Ovary (tissue), 7 donors: ENCODE measurements at regions not wholly inside any gene's neighbourhood (a gene's known extent, or its start where the extent isn't known, plus 50 kb on each side); places are given as distances from the start of the nearest gene placed in this dataset.

Source experiments
- DNase-seq, 5 donors: peaks; one replicate each; pipeline ENCODE4 v3.0.0-alpha.2; 2019 to 2020
- H3K27ac ChIP-seq, 2 donors: fragments of 200-600 bp; one replicate each; pipeline versions ENCODE4 v1.5.1 to v1.8.0; 2019 to 2022
- H3K27me3 ChIP-seq: fragments of 200-600 bp; one replicate; pipeline ENCODE4 v1.8.0; 2022
- H3K36me3 ChIP-seq: fragments of 200-600 bp; sonication (generic); one replicate; pipeline ENCODE4 v1.5.1; 2019
- H3K4me1 ChIP-seq: one replicate; pipeline ENCODE4 v1.8.1; 2013; ENCODE audit warnings: mild to moderate bottlenecking, moderate library complexity; ENCODE audit not compliant: insufficient read depth
- H3K4me3 ChIP-seq: fragments of 200-600 bp; sonication (generic); one replicate; pipeline ENCODE4 v1.5.1; 2017
- H3K9me3 ChIP-seq, 2 donors: fragments of 200-600 bp in 1 of 2; sonication (generic) in 1 of 2; one replicate each; pipeline versions ENCODE4 v1.5.1 to v1.8.1; 2013 to 2019; ENCODE audit warnings: mild to moderate bottlenecking in 1 of 2, moderate library complexity in 1 of 2
- CTCF ChIP-seq, 3 donors: fragments of 450-650 bp in 2 of 3; fragments of 200-600 bp in 1 of 3; IDR thresholded peaks; one replicate each; pipeline versions ENCODE4 v1.5.1 to v1.8.0; 2016 to 2022; ENCODE audit warnings: antibody characterized with exemption in 3 of 3, mild to moderate bottlenecking in 1 of 3
- EP300 ChIP-seq: sonication (generic); formaldehyde crosslinking; IDR thresholded peaks from one replicate; pipeline ENCODE4 v1.6.1; 2017; ENCODE audit warnings: antibody characterized with exemption
- POLR2A ChIP-seq: fragments of 450-650 bp; IDR thresholded peaks from one replicate; pipeline ENCODE4 v1.6.1; 2017; ENCODE audit warnings: antibody characterized with exemption, mild to moderate bottlenecking, moderate library complexity
- WGBS, 3 donors: extraction: QIAGEN DNeasy Blood & Tissue Kit in 1 of 3; methylation state at CpG; one replicate each; pipeline versions ENCODE4 v1.1.5 to v1.1.7; 2013 to 2017; 5-methylcytosine and 5-hydroxymethylcytosine counted together
- intact Hi-C, 4 donors: fragments of 100-400 bp; cut with DNase I; formaldehyde crosslinking; loops; one replicate each; pipeline versions ENCODE4 v1.11.0 to v1.15.1; 2022 to 2023
- donor health status: DM: no; HTN: no; CAD: no; lungs with moderate emphysema.
- donor health status: DM: no; HTN: no; CAD: no.
- donor health status: Bipolar disorder and iron deficiency.
- donor health status: DM: no; HTN: no; CAD: no.
- donor health status: DM: yes; HTN: yes; CAD: no.

DNA sequence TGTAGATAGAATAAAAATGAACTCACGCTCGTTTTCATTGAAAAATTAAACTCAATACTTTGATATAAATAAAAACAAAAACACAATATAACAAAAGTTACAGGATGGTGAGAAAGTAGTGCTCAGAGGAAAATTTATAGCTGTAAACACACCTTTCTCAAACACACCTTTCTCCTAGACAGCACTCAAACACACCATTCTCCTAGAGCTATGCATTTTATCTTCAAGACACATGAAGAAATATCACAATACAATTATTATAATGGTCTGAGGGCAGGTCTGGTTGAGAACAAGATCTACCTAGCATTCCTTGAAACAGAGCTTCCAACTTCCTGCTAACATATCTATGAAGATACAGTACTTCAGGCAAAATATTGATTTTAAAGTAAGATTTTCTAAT lies 183.4 kb upstream of the NBEA start:
- intact Hi-C loops, result no loop called here
- H3K9me3 ChIP-seq, result no peaks in the 10 kb centered on the region
- H3K4me1 ChIP-seq, result no peaks in the 10 kb centered on the region
- no peak for TF ChIP-seq EP300
- TF ChIP-seq POLR2A, result no peak
- TF ChIP-seq CTCF (IDR thresholded peaks at IDR 0.05), result no peak
- WGBS, 3 donors, result 61 to 93% (median 68%) methylated on average over 2 of the region's 2 CpGs
- no peak for DNase-seq
- no peaks in the 10 kb centered on the region for H3K27me3 ChIP-seq
- no peak overlapping the region for H3K27ac ChIP-seq
- H3K4me3 ChIP-seq, result no peak overlapping the region
- H3K36me3 ChIP-seq, result no peaks in the 10 kb centered on the region

- Histone ChIP-seq H3K4me3 (no peak overlapping the region), H3K36me3 (no peaks in the 10 kb centered on the region), H3K27me3 (no peaks in the 10 kb centered on the region), H3K9me3 (no peaks in the 10 kb centered on the region), H3K4me1 (no peaks in the 10 kb centered on the region), H3K27ac (no peak overlapping the region)
- WGBS, 3 donors, result 58 to 87% (median 78%) methylated on average over 2 of the region's 2 CpGs
- TF ChIP-seq CTCF (IDR thresholded peaks at IDR 0.05), result no peak
- no peak for TF ChIP-seq POLR2A
- TF ChIP-seq EP300, result no peak
- intact Hi-C loops, result no loop called here
- DNase-seq, result no peak
These were observed 179.8 kb upstream of the NBEA start for GRCh38 chr13:34762312-34762711.

DNA sequence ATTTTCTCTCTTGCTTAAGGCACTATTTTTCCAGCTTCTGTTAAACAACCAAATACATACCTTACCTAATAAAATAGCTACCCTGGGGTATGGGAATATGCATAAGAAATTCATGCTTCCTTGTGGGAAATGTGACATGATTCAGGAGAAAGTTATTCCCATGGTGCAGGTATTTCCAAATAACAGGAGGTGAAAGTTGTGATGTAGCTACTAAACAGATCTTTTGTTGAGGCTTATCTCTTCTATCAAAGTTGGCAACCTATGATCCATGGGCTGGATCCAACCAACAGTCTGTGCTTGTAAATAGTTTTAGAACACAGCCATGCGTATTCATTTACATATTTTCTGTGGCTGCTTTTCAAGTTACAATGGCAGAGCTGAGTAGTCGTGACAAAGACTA lies 177.8 kb upstream of the NBEA start:
- H3K4me1 ChIP-seq, result no peaks in the 10 kb centered on the region
- WGBS, 3 donors, result 91 to 96% (median 93%) methylated on average over 2 of the region's 2 CpGs
- no peak for DNase-seq
- TF ChIP-seq POLR2A (no peak), EP300 (no peak), CTCF (IDR thresholded peaks at IDR 0.05) (no peak)
- no peaks in the 10 kb centered on the region for H3K27me3 ChIP-seq
- no peak overlapping the region for H3K27ac ChIP-seq
- no peaks in the 10 kb centered on the region for H3K9me3 ChIP-seq
- H3K36me3 ChIP-seq, result no peaks in the 10 kb centered on the region
- intact Hi-C loops, result no loop called here
- H3K4me3 ChIP-seq, result no peak overlapping the region

- TF ChIP-seq POLR2A (no peak), EP300 (no peak), CTCF (IDR thresholded peaks at IDR 0.05) (no peak)
- Histone ChIP-seq H3K27me3 (no peaks in the 10 kb centered on the region), H3K9me3 (no peaks in the 10 kb centered on the region), H3K36me3 (no peaks in the 10 kb centered on the region), H3K4me1 (no peaks in the 10 kb centered on the region), H3K4me3 (no peak overlapping the region), H3K27ac (no peak overlapping the region)
- no peak for DNase-seq
- intact Hi-C loops, result no loop called here
- 95 to 97% (median 96%) methylated on average over 6 of the region's 6 CpGs for WGBS, 3 donors
These were observed 176.5 kb upstream of the NBEA start for GRCh38 chr13:34765446-34766180.
